Activated naive CD4-positive, alpha-beta T cell treated with anti-CD3 and anti-CD28 coated beads for 36 hours (primary cell): ENCODE measurements at regions not wholly inside any gene's neighbourhood (a gene's known extent, or its start where the extent isn't known, plus 50 kb on each side); places are given as distances from the start of the nearest gene placed in this dataset.

ENCODE experiments used
- CTCF ChIA-PET: fragments of 350-600 bp; sonication (Branson Sonifier 250); formaldehyde crosslinking; loops from one replicate; lab custom pipeline; 2021; ENCODE audit warnings: antibody characterized with exemption; lab: Charles Lee
- DNase-seq: peaks from one replicate; pipeline ENCODE4 v3.0.0-alpha.2; 2020
- H3K27ac Mint-ChIP-seq: one replicate; pipeline ENCODE4 v1.8.0; 2021; ENCODE audit warnings: mild to moderate bottlenecking, mixed read lengths
- H3K27me3 Mint-ChIP-seq: one replicate; pipeline ENCODE4 v1.8.0; 2021; ENCODE audit warnings: low read depth, mixed read lengths
- H3K36me3 Mint-ChIP-seq: one replicate; pipeline ENCODE4 v1.8.0; 2021; ENCODE audit warnings: low read depth, mixed read lengths
- H3K4me1 Mint-ChIP-seq: one replicate; pipeline ENCODE4 v1.8.0; 2021; ENCODE audit warnings: low read depth, mixed read lengths
- H3K4me3 Mint-ChIP-seq: one replicate; pipeline ENCODE4 v1.8.0; 2021; ENCODE audit warnings: mild to moderate bottlenecking, moderate library complexity, mixed read lengths
- H3K9me3 Mint-ChIP-seq: one replicate; pipeline ENCODE4 v1.8.0; 2021; ENCODE audit warnings: mixed read lengths
- intact Hi-C: fragments of 100-400 bp; cut with micrococcal nuclease; formaldehyde crosslinking; loops from one replicate; pipeline ENCODE4 v1.15.1; 2023

DNA sequence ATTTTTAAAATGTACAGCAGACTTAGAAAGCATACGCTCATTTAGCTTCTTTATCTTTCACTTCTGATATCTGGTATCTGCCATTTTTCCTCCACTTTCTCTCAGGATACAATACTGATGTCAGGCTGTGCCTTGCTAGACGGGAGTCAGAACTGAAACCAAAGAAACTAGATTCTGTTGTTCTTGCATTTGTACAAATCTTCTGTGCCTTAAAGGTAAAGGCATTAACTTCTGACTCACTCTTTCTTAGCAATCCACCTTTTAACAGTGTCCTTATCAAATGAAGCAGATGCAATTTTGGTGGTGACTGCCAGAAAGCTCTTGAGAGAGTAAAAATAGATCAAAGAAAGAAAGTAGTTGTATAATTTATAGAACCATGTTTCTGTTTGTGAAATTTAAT, 370.4 kb downstream of the PCDH20 start:
- no peak overlapping the region for H3K4me3 Mint-ChIP-seq
- intact Hi-C loops, result no loop called here
- no peaks in the 10 kb centered on the region for H3K27me3 Mint-ChIP-seq
- DNase-seq, result no peak
- CTCF ChIA-PET, result no interaction called here
- H3K27ac Mint-ChIP-seq, result no peak overlapping the region
- H3K36me3 Mint-ChIP-seq, result no peaks in the 10 kb centered on the region
- H3K9me3 Mint-ChIP-seq, result no peaks in the 10 kb centered on the region
- no peaks in the 10 kb centered on the region for H3K4me1 Mint-ChIP-seq

DNA sequence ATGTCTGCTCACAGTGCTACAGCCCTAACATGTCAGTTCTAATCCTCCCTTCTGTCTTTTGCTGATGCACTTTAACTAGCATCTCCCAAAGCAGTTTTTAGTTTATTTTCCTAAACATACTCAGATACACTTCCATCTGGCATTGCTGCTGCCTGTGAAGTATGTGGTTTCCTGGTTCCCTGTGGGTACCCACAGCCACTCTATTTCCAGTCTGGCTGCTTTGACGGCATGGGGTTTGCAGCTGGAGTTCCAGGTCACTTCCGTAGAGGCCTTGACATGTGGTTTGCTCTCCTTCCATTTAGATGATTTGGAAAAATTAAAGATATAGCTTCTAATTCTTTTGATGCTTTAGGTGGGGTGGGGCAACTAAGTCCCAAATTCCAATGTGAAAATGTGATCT, 375.5 kb downstream of the PCDH20 start:
- Mint-ChIP-seq H3K4me1 (no peaks in the 10 kb centered on the region), H3K27me3 (no peaks in the 10 kb centered on the region), H3K9me3 (peaks cover 8% of the 10 kb centered on the region), H3K4me3 (no peak overlapping the region), H3K36me3 (no peaks in the 10 kb centered on the region), H3K27ac (no peak overlapping the region)
- intact Hi-C loops, result no loop called here
- CTCF ChIA-PET, result no interaction called here
- no peak for DNase-seq

DNA sequence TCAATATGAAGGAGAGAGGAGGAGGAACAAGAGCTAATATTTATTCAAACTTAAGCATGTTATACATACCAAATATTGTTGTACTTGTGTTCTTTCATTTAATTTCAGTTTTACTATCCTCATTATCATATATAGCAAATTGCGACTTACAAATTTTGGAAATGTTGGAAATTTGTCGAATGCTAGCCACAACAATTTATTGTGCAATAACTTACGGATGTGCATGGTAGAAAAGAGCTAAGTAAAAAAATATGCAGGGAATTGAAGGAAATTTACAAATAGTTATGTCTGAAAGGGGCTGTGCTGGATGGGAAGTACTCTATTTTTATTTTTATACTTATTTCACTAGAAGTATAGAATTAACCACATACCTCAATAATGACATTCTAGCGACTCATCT, 376.3 kb downstream of the PCDH20 start:
- no peaks in the 10 kb centered on the region for H3K4me1 Mint-ChIP-seq
- DNase-seq, result no peak
- no peaks in the 10 kb centered on the region for H3K36me3 Mint-ChIP-seq
- no peak overlapping the region for H3K4me3 Mint-ChIP-seq
- CTCF ChIA-PET, result no interaction called here
- no peak overlapping the region for H3K27ac Mint-ChIP-seq
- H3K27me3 Mint-ChIP-seq, result no peaks in the 10 kb centered on the region
- intact Hi-C loops, result no loop called here
- peaks cover 8% of the 10 kb centered on the region for H3K9me3 Mint-ChIP-seq

DNA sequence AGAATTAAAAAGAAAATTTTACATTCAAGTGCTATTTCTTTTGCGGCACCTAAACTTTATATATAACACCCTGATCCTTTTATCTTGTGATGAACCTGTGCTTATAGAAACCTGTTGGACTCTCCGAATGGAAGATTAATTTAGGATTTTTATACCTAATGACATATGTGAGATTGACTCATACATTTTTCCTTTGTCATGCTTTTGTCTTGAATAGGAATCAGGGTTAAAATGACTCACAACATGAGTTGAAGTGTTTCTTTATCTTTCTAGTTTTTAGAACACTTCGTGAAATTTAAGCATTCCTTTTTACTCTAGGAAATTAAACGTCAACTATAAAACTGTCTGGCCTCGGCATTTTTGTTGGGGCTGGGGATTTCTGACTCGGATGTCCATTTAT, 378.9 kb downstream of the PCDH20 start:
- CTCF ChIA-PET, result no interaction called here

DNA sequence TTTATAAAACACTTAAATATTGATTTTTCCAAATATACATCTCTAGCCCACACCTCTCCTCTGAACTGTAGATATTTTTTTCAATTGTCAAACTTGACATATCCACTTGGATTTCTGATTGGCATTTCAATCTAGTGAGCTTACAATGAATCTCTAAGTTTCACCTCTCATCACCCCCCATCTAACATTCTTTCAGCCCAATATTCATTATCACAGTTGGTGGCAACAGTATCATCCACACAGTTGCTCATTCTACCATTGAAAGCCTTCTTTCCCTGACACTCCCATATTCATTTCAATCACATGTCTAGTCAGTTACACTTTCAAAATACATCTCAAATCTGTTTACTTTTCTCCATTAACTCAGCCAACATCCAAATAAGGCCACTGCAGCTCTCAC, 385.2 kb downstream of the PCDH20 start:
- no peak for DNase-seq
- Mint-ChIP-seq H3K27ac (no peak overlapping the region), H3K4me1 (no peaks in the 10 kb centered on the region), H3K4me3 (no peak overlapping the region), H3K36me3 (no peaks in the 10 kb centered on the region), H3K27me3 (no peaks in the 10 kb centered on the region), H3K9me3 (peaks cover 6% of the 10 kb centered on the region)
- intact Hi-C loops, result no loop called here
- CTCF ChIA-PET, result no interaction called here

More for the DNA sequence above, 378.9 kb downstream of the PCDH20 start:
- intact Hi-C loops, result no loop called here
- Mint-ChIP-seq H3K27me3 (no peaks in the 10 kb centered on the region), H3K27ac (no peak overlapping the region), H3K36me3 (no peaks in the 10 kb centered on the region), H3K4me3 (no peak overlapping the region), H3K9me3 (peaks cover 8% of the 10 kb centered on the region), H3K4me1 (no peaks in the 10 kb centered on the region)
- DNase-seq, result no peak

DNA sequence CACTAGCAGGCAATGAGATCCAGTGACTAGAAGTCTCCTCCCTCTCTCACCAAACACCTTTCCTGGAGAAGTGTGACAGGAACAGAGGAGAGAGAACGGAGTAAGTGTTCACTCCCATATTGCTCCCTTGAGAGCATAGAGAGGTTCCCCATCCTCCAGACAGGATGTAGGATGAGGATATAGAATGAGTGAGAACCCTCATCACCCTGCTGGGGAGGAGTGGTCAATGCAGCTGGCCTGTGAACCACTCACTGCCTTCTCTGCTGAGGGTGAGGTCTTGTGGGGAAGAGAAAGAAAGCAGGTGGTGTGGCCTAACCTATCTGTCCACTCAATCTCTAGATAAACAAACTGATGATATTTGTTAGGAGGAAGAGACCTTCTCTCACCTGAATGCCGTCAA, 386.6 kb downstream of the PCDH20 start:
- Mint-ChIP-seq H3K4me1 (no peaks in the 10 kb centered on the region), H3K4me3 (no peak overlapping the region), H3K36me3 (no peaks in the 10 kb centered on the region), H3K27ac (no peak overlapping the region), H3K27me3 (no peaks in the 10 kb centered on the region), H3K9me3 (peaks cover 6% of the 10 kb centered on the region)
- DNase-seq, result no peak
- CTCF ChIA-PET, result no interaction called here
- intact Hi-C loops, result no loop called here

DNA sequence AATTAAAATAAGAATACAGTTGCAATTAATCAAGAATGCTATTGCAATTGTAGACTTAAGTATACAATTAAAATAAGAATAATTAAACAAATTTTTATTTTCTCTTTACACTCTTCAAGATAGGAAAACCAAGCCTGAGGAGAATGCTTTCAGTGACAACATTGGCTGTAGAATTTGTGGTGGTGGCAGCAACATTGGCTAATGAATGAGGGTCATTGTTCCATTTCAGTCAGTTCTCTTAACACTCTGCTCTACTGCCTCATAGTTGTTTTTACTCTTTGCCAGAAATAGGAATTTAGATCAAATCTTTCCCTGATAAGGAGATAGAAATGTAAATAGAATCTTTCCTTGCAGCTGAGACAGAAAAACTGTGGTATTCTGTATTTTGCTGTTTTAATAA, 391.6 kb downstream of the PCDH20 start:
- no peak overlapping the region for H3K27ac Mint-ChIP-seq
- intact Hi-C loops, result no loop called here
- H3K4me1 Mint-ChIP-seq, result no peaks in the 10 kb centered on the region
- CTCF ChIA-PET, result no interaction called here
- peaks cover 3% of the 10 kb centered on the region for H3K9me3 Mint-ChIP-seq
- DNase-seq, result no peak
- no peak overlapping the region for H3K4me3 Mint-ChIP-seq
- H3K36me3 Mint-ChIP-seq, result no peaks in the 10 kb centered on the region
- no peaks in the 10 kb centered on the region for H3K27me3 Mint-ChIP-seq

DNA sequence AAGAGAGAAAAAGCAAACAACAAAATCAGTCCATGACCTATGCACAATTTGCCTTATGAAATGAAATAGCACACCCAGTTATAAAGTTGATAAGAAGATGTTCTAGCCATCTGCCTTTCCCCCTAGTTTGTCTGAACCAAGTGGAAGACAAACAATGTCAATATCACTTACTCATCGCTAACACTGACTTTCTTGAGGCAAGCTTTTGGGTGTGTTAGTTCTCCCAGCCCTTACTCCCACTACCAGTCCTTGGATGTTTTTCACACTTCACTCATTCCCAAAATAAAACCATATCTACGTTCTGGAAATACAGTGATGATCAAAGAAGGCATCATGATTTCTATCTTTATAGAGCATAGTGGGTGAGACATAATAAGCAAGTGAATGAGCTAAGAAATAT, 393.8 kb downstream of the PCDH20 start:
- intact Hi-C loops, result no loop called here
- Mint-ChIP-seq H3K27ac (no peak overlapping the region), H3K9me3 (peaks cover 3% of the 10 kb centered on the region), H3K27me3 (no peaks in the 10 kb centered on the region), H3K4me1 (no peaks in the 10 kb centered on the region), H3K36me3 (no peaks in the 10 kb centered on the region), H3K4me3 (no peak overlapping the region)
- CTCF ChIA-PET, result no interaction called here
- no peak for DNase-seq

DNA sequence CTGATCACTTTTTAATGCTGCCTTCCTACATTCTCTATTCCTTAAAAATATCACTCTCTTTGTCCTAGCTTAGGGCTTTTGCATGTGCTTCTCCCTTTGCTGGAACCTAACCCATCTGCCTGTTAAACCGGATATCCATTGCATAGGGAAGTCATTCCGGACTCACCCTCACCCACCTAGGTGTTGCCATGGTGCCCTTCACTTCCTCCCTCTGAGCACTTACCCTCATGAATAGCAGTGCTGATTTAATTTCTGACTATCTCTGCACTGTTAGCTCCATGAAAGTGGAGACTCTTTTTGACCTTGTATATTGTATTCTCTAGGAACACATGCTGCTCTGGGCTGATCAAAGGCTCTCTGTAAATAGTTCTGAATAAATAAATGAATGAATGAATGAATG, 401.9 kb downstream of the PCDH20 start:
- no peaks in the 10 kb centered on the region for H3K4me1 Mint-ChIP-seq
- no peak overlapping the region for H3K27ac Mint-ChIP-seq
- no peak overlapping the region for H3K4me3 Mint-ChIP-seq
- no peaks in the 10 kb centered on the region for H3K36me3 Mint-ChIP-seq
- no peak for DNase-seq
- no peaks in the 10 kb centered on the region for H3K27me3 Mint-ChIP-seq
- CTCF ChIA-PET, result no interaction called here
- intact Hi-C loops, result no loop called here
- H3K9me3 Mint-ChIP-seq, result peaks cover 5% of the 10 kb centered on the region

DNA sequence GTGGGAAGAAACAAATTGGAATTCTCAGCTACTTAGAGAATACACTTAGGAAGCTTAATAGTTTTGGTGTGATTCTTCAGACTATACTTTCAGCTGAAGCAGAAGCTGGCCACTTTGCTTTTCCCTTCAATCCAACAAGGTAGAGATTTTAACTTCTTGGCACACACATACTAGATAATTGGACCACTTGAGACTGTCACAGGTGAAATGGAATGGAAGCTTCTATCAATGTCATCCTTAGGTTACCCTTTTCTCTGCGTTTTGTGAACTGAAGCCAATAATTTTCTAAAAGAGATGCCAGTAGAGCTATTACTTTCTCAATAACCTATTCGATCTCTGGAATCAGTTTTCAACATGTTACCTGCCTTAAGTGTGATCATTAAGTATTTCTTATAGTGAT, 405.3 kb downstream of the PCDH20 start:
- CTCF ChIA-PET, result no interaction called here

DNA sequence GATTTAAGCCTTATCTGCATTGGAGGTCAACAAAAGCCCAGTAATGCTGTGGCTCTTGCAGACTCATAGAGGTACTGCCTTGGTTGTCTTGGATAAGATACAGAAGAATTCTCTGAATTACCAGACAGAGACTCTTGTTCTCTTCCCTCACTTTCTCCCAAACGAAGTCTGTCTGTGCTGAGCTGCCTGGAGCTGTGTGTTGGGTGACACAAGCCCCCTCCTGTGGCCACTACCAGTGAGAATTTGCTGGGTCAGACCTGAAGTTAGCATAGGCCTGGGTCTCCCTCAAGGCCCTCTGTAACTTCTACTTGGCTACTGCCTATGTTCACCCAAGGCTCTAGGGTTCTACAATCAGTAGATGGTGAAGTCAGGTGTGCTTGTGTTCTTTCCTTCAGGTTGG, 413.0 kb downstream of the PCDH20 start:
- Mint-ChIP-seq H3K9me3 (peaks cover 9% of the 10 kb centered on the region), H3K4me3 (no peak overlapping the region), H3K4me1 (no peaks in the 10 kb centered on the region), H3K27me3 (no peaks in the 10 kb centered on the region), H3K27ac (no peak overlapping the region), H3K36me3 (no peaks in the 10 kb centered on the region)
- DNase-seq, result no peak
- CTCF ChIA-PET, result no interaction called here
- intact Hi-C loops, result no loop called here

More for the DNA sequence above, 405.3 kb downstream of the PCDH20 start:
- Mint-ChIP-seq H3K4me1 (no peaks in the 10 kb centered on the region), H3K27me3 (no peaks in the 10 kb centered on the region), H3K9me3 (peaks cover 17% of the 10 kb centered on the region), H3K4me3 (no peak overlapping the region), H3K36me3 (no peaks in the 10 kb centered on the region), H3K27ac (no peak overlapping the region)
- DNase-seq, result no peak
- intact Hi-C loops, result no loop called here

DNA sequence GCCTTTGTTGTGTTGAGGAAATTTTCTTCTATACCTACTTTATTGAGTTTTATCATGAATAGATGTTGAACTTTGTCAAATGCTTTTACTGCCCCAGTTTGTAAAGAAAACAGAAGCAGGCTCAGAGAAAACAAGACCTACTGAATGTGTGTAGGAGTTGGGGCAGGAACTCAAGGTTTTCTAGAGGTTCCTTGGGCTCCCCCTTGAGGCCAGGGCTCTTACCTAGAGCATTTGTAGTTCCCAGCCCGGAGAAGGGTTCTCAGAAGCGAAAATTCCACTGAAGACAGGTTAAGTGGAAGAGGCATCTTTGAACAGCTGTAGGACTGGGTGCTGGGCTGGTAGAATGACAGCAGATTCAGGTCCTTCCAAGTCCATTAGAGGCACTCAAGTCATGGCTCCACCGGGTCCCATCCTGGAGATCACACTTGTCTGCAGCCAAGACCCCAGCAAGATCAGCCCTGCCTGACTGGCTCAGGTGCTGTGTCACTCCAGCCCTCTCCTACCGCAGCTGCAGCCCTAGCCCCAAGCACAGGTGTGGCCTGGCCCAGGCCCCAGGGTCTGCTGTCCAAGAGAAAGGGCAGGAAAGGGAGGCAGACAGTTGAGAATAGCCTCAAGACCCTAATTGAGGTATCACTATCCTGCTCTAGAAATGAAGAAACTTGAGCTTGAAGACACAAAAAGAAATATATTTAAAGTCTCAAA, 425.5 kb downstream of the PCDH20 start:
- H3K9me3 Mint-ChIP-seq, result no peaks in the 10 kb centered on the region
- H3K4me1 Mint-ChIP-seq, result no peaks in the 10 kb centered on the region
- no peak overlapping the region for H3K27ac Mint-ChIP-seq
- H3K27me3 Mint-ChIP-seq, result no peaks in the 10 kb centered on the region
- intact Hi-C loops, result no loop called here
- CTCF ChIA-PET, result no interaction called here
- no peak for DNase-seq
- no peaks in the 10 kb centered on the region for H3K36me3 Mint-ChIP-seq
- no peak overlapping the region for H3K4me3 Mint-ChIP-seq

DNA sequence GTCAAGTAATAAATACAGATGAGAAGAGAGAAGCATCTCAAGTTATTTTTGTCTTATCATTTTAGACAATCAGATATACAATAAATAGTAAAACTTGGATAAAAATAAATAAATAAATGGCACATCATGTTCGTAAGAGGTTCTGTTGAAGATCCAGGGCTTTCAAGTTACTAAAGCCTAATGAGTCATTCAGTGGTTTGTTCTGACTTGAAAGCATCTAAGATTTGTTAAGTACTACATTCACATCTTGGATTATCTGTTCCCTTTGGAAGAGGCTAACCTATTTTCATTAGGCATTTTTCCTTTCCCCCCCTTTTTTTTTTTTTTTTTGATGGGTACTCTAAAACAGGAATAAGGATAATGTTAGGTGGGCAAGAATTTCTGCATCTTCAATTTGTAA, 429.3 kb downstream of the PCDH20 start:
- Mint-ChIP-seq H3K27me3 (no peaks in the 10 kb centered on the region), H3K4me3 (no peak overlapping the region), H3K36me3 (no peaks in the 10 kb centered on the region), H3K4me1 (no peaks in the 10 kb centered on the region), H3K9me3 (no peaks in the 10 kb centered on the region), H3K27ac (no peak overlapping the region)
- intact Hi-C loops, result no loop called here
- no peak for DNase-seq
- CTCF ChIA-PET, result no interaction called here
